ENCODE measurements at regions not wholly inside any gene's neighbourhood (a gene's known extent, or its start where the extent isn't known, plus 50 kb on each side); places are given as distances from the start of the nearest gene placed in this dataset.
"Not testable (repeated sequence)": the region's sequence is repeated elsewhere in the genome, so short reads cannot be mapped to it uniquely, and the experiment has no call there.

DNA sequence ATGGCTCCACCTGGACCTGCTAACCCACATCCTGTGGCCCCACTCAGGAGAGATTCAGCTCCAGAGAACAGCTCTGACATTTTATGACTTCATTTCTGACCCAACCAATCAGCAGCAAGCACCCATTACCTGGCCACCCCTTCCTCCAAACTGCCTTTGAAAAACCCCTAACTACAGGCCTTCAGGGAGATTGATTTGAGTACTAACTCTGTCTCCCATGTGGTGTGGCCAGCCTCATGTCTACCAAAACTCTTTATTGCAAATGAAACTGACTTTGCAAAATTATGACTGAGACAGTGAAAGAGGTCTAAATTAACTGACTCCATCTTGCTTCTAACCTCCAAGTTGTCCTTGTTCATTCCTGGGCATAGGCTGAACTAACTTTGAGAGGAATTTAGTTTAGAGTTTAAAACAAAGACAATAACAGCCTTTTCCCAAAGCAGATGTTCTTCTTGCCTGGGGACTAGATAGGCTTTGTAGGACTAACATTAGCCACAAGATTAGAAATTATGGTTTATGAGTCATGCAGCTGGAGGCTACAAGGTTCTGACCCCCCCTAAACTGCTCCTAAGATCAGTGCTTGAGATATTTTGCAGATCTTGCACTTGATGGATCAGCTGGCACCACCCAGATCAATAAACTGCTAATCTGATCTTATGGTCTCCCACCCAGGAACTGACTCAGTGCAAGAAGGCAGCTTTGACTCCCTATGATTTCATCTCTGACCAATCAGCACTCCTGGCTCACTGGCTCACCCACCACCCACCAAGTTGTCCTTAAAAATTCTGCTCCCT lies 508.2 kb downstream of the RPIA start:
- TF ChIP-seq, protein P1, sequence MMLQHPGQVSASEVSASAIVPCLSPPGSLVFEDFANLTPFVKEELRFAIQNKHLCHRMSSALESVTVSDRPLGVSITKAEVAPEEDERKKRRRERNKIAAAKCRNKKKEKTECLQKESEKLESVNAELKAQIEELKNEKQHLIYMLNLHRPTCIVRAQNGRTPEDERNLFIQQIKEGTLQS (IDR thresholded peaks at IDR 0.05; ENCODE audit: borderline replicate concordance, extremely low read depth, low read depth, low read length), result not testable (repeated sequence)
- TF ChIP-seq, protein P2, sequence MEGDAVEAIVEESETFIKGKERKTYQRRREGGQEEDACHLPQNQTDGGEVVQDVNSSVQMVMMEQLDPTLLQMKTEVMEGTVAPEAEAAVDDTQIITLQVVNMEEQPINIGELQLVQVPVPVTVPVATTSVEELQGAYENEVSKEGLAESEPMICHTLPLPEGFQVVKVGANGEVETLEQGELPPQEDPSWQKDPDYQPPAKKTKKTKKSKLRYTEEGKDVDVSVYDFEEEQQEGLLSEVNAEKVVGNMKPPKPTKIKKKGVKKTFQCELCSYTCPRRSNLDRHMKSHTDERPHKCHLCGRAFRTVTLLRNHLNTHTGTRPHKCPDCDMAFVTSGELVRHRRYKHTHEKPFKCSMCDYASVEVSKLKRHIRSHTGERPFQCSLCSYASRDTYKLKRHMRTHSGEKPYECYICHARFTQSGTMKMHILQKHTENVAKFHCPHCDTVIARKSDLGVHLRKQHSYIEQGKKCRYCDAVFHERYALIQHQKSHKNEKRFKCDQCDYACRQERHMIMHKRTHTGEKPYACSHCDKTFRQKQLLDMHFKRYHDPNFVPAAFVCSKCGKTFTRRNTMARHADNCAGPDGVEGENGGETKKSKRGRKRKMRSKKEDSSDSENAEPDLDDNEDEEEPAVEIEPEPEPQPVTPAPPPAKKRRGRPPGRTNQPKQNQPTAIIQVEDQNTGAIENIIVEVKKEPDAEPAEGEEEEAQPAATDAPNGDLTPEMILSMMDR (IDR thresholded peaks at IDR 0.05 in 2 of 3, conservative IDR thresholded peaks at IDR 0.05 in 1 of 3; ENCODE audit: control insufficient read depth in 2 of 3, extremely low read depth in 1 of 3, insufficient read depth in 1 of 3, low read depth in 3 of 3, low read length in 3 of 3), result not testable (repeated sequence)
